ENCODE measurements at regions not wholly inside any gene's neighbourhood (a gene's known extent, or its start where the extent isn't known, plus 50 kb on each side); places are given as distances from the start of the nearest gene placed in this dataset.
A peak's percentile ranks its signal among the peaks of the same experiment; 100 is the strongest.

- no peak for DNase-seq
Measured at GRCh38 chr6:50102676-50103075, 52.9 kb upstream of the DEFB112 start.

- DNase-seq: no peak
Measured at GRCh38 chr6:50110587-50110986, 60.9 kb upstream of the DEFB112 start.

GRCh38 chr6:50112981-50113857, 63.5 kb upstream of the DEFB112 start:
- DNase-seq: no peak

- DNase-seq: no peak
Measured at GRCh38 chr6:50116390-50116789, 66.7 kb upstream of the DEFB112 start.

GRCh38 chr6:50116797-50117542, 67.2 kb upstream of the DEFB112 start:
- no peak for DNase-seq

GRCh38 chr6:50120300-50120699, 70.6 kb upstream of the DEFB112 start:
- DNase-seq: no peak

GRCh38 chr6:50123688-50124087, 74.0 kb upstream of the DEFB112 start:
- no peak for DNase-seq

GRCh38 chr6:50124572-50124971, 74.8 kb upstream of the DEFB112 start:
- no peak for DNase-seq

GRCh38 chr6:50128420-50129005, 78.8 kb upstream of the DEFB112 start:
- DNase-seq: peak; percentile 14

GRCh38 chr6:50135968-50136367, 86.2 kb upstream of the DEFB112 start:
- DNase-seq: no peak

GRCh38 chr6:50141100-50141499, 91.4 kb upstream of the DEFB112 start:
- no peak for DNase-seq

GRCh38 chr6:50143011-50143719, 93.4 kb upstream of the DEFB112 start:
- no peak for DNase-seq

- DNase-seq: peak; percentile 20
Measured at GRCh38 chr6:50145125-50145524, 95.4 kb upstream of the DEFB112 start.

GRCh38 chr6:50147371-50147770, 97.6 kb upstream of the DEFB112 start:
- no peak for DNase-seq

- DNase-seq: no peak
Measured at GRCh38 chr6:50180646-50181045, 130.9 kb upstream of the DEFB112 start.

- DNase-seq: peak; percentile 15
Measured at GRCh38 chr6:50185006-50185405, 135.3 kb upstream of the DEFB112 start.

GRCh38 chr6:50187351-50187921, 137.7 kb upstream of the DEFB112 start:
- DNase-seq: no peak

- no peak for DNase-seq
Measured at GRCh38 chr6:50198245-50198644, 148.5 kb upstream of the DEFB112 start.

- DNase-seq: no peak
Measured at GRCh38 chr6:50202766-50203165, 153.0 kb upstream of the DEFB112 start.

- no peak for DNase-seq
Measured at GRCh38 chr6:50211582-50211981, 161.9 kb upstream of the DEFB112 start.

- DNase-seq: no peak
Measured at GRCh38 chr6:50213146-50213545, 163.4 kb upstream of the DEFB112 start.

GRCh38 chr6:50214937-50215336, 165.2 kb upstream of the DEFB112 start:
- no peak for DNase-seq

- DNase-seq: no peak
Measured at GRCh38 chr6:50217841-50218240, 168.1 kb upstream of the DEFB112 start.
